Fibroblast of the aortic adventitia (primary cell): ENCODE measurements at regions not wholly inside any gene's neighbourhood (a gene's known extent, or its start where the extent isn't known, plus 50 kb on each side); places are given as distances from the start of the nearest gene placed in this dataset.

Source experiments
- DNase-seq: peaks from one replicate; pipeline ENCODE4 v3.0.0-alpha.2; 2010; ENCODE audit warnings: low read depth
- H3K4me3 ChIP-seq: 2 replicates; pipeline ENCODE4 v1.5.1; 2011; ENCODE audit warnings: low read depth, mild to moderate bottlenecking, control low read depth, low read length, moderate library complexity
- CTCF ChIP-seq: IDR thresholded peaks from 2 replicates; pipeline ENCODE4 v1.5.1; 2011; ENCODE audit warnings: mild to moderate bottlenecking, low read length, control low read depth, inconsistent platforms; ENCODE audit not compliant: insufficient read depth

- H3K4me3 ChIP-seq, result no peak overlapping the region
- TF ChIP-seq CTCF, result no peak
- DNase-seq, result no peak
Measured at GRCh38 chr16:5870886-5871691, 773.5 kb upstream of the EEF2KMT start.

- TF ChIP-seq CTCF, result no peak
- DNase-seq, result no peak
- H3K4me3 ChIP-seq, result no peak overlapping the region
Measured at GRCh38 chr16:5867250-5867649, 769.7 kb upstream of the EEF2KMT start.

DNA sequence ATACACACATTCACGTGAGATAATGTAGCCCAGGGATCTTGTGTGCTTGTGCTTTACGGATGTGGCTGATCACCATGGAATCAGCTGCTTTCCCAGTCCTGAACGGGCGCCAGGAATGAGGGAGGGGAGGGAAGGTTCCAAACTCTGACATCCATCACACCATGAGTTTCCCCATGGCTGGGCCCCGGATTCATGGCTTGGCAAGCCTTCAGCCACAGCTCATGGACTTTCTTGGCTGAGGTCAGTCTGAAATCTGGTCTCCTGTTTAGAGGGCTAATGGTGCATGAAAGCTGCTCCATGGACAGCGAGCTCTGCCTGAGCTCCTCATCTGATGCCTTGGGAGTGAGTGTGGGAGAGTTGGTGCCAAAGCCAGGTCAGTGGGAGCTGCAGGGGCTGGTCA is 767.6 kb upstream of the EEF2KMT start:
- H3K4me3 ChIP-seq, result no peak overlapping the region
- DNase-seq, result no peak
- no peak for TF ChIP-seq CTCF

- no peak for TF ChIP-seq CTCF
- DNase-seq, result no peak
- H3K4me3 ChIP-seq, result no peak overlapping the region
Measured at GRCh38 chr16:5863071-5863606, 765.5 kb upstream of the EEF2KMT start.

DNA sequence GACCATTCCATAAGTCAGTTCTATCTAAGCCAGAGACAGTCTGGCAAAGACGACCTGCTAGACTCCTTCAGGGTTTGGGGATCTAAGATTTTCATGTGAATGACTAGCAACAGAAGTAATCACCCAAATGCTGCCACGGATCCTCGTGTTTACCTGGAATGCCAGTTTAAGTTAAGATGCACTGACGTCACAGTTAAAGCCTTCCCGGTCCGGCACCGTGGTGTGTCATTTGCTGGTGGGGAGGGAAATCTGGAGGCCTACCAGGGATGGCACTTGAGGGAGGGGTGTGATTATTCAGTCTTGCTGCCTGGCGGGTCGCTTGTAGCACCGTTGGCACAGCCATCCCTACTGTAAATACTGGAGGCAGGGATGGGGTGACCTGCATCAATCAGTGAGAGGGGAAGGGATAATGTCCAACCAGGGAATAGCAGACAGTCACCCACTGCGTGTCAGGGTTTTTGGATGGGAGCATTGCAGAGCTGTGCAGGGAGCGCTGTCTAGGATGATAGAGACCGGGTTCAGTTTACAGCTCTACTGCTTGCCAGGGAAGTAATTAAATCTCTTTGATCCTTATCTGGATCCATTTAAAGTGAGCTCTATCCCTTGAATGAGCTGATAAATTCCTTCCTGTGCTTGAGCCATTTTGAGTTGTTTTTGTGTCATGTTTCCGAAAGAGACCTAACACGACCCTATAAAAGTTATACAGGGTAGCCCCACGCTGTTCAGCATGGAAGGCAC is 764.7 kb upstream of the EEF2KMT start:
- DNase-seq, result no peak
- TF ChIP-seq CTCF, result no peak

GRCh38 chr16:5861241-5861640 is 763.6 kb upstream of the EEF2KMT start:
- H3K4me3 ChIP-seq, result no peak overlapping the region
- DNase-seq, result no peak
- no peak for TF ChIP-seq CTCF

More for the DNA sequence above, 764.7 kb upstream of the EEF2KMT start:
- H3K4me3 ChIP-seq, result no peak overlapping the region
